ENCODE measurements at regions not wholly inside any gene's neighbourhood (a gene's known extent, or its start where the extent isn't known, plus 50 kb on each side); places are given as distances from the start of the nearest gene placed in this dataset.
"Not testable (repeated sequence)": the region's sequence is repeated elsewhere in the genome, so short reads cannot be mapped to it uniquely, and the experiment has no call there.

- peak; percentile 9 for DNase-seq
Observed at GRCh38 chr3:168738527-168739325, 643.0 kb upstream of the GOLIM4 start.

DNA sequence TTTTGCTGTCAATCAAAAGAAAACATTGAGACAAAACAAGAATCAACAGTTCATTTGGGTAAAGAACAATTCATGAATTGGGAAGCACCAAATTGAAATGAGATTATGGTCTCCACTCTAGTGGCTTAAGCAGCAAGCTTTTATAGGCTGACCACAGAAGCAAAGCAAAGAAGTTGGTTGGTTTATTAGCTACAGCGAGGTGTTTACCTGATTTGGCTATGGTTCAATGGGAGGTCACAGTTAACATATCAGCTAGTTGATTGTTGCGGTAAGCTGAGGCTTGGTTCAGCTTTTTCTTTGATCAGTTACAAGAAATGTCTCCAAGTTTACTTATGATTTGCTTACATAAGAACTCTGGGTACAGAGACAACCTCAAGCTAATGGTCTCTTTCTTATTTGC is 640.5 kb upstream of the GOLIM4 start:
- no peak for DNase-seq

- DNase-seq: no peak
Observed at GRCh38 chr3:168730073-168730472, 634.3 kb upstream of the GOLIM4 start.

- DNase-seq: no peak
Observed at GRCh38 chr3:168722091-168722490, 626.4 kb upstream of the GOLIM4 start.

DNA sequence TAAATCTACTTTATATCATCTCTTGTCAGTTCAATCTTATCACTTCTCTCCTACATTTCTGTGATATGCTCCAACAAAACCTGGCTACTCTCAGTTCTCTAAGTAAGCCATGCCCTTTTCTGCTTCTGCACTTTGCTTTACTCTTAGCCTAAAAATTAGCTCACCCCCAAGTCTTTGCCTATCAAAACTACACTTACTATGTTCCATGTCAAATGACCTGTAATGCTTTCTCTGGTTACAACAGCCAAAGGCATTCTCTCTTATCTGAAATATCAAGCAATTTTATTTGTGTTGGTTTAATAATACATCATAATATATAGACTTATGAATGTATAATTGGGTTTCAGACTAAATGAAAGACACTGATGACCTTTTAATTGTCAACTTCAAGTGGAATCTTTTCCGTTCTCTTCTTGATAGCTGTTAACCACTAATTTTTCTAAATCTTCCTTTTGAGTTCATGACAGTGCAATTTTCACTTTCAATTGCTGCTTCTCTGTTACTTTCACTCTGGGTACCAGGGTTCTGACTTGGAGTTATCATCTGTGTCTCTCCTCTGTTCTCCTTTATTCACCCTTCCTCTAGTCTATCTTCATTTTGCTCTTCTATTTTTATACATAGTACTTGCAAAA is 619.0 kb upstream of the GOLIM4 start:
- DNase-seq: no peak

DNA sequence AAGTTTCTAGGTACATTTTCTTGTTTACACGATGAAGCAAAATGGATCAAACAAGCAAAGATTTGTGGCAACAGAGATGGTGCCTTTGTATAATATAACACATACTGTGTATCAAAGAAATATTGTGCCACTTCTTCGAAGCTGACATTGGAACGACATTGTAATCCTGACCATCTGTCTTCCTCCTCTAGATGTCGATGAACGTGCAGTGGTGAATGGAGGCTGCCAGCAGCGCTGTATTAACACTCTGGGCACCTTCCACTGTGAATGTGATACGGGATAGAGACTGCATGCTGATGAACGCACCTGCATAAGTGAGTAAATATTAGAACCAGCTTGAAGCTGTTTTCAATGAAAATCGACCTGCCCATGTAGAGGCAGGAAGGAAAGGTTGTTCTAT is 613.3 kb upstream of the GOLIM4 start:
- DNase-seq: peak; percentile 61

DNA sequence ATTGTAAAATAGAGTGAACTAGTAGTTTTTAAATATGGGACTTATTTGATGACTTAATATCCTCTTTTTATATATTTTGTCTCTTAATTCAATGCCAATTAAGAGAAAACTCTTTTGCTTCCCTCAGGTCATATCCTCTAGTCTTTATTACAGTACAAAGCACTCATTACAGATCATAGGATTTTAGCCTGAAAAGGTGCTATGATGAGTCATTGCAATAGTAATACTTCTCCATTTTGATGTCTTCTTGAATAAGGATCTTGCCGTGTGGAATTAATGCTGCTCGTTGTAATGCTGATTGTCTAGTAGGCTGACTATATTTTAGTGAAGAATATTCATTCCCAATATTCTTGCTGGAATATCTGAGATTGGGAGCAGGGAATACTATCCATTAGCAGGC is 612.2 kb upstream of the GOLIM4 start:
- no peak for DNase-seq

GRCh38 chr3:168705412-168705811 is 609.7 kb upstream of the GOLIM4 start:
- no peak for DNase-seq

DNA sequence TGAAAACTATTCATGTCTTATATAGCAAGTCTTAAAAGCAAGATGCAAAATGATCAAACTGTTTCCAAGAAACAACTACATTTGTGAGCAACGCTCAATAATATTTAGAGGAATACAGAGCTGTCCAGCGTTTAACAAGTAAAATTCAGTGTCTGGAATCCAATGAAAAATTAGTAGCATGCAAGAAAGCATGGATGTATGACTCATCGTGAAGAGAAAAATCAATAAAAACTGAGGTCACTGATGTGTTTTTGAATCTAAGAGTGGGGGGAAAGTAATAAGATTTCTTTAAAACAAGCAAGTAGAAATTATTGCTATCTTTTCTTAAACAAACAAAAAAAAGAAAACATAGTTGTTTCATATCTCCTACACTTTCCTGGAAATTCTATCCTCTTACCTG is 600.3 kb upstream of the GOLIM4 start:
- DNase-seq: no peak

DNA sequence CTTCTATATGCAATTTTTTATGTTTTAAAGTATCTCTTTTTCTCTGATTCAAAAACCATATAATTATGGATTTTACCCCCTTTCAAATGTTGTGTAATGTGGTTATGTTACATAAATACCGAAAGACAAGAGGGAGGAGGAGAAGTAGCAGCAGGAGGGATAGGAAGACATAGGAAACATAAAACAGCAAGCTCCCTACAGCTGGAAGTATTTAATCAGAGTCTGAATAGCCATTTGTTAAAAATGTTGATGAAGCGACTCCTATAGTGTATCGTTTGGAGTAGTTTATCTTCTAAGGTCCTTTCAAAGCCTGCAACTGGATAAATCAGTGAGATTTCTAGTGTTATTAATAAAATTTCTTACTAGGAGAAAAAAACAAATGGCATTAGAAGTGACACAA is 598.1 kb upstream of the GOLIM4 start:
- no peak for DNase-seq

- no peak for DNase-seq
Observed at GRCh38 chr3:168688267-168688666, 592.5 kb upstream of the GOLIM4 start.

- DNase-seq: no peak
Observed at GRCh38 chr3:168684519-168684918, 588.8 kb upstream of the GOLIM4 start.

DNA sequence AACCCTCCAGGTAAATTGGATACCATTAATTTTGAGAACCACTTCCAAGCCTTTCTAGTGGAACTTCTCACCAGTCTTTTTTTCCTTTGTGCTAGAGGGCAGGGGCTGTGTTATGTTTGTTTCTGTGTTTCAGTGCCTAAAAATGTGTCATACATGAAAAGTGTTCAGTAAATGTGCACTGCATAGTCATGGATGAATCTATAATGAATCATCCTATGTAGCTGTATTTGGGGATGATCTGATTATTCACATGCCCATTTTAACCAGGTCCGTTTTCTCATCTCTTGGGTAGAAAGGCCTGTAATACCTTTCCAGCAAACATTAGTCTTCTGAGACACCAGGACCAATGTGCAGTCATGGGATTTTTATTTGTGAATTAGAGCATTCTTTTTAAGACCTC is 583.0 kb upstream of the GOLIM4 start:
- no peak for DNase-seq

DNA sequence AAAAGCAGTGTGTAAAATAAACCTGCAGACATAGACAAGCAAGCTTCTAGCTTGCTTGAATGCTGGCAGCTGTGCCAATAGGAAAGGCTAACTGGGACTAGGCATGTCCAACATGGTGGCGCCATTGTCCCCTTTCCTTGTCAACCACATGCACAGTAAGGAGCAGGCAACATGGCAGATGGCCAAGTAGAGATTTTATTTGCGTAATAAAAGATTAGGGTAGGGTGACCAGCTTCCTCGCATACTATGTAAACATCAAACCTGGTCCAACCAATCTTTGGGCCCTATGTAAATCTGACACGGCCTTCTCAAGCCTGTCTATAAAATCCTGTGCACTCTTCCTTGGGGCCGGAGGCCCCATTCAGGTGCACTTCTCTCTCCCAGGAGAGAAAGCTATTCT is 575.4 kb upstream of the GOLIM4 start:
- peak; percentile 46 for DNase-seq

GRCh38 chr3:168660879-168661657 is 565.3 kb upstream of the GOLIM4 start:
- not testable (repeated sequence) for DNase-seq

DNA sequence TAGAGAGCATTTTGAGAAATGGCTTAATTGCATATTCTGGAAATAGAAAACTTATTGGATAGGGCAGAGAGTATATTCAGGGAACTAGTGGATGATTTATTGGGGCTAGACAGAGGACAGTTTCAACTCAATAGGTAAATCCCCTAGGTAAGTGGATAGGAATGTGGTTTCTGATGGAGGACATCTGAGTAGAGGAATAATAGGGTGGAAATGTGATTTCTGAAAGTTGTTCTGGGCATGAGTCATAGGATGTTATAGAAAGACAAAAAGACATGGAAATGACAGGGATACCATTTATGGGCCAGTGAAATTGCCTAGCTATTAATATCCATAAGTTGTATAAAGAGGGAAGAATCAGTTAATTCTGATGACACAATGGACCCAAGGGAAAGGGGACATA is 563.3 kb upstream of the GOLIM4 start:
- no peak for DNase-seq

- DNase-seq: no peak
Observed at GRCh38 chr3:168655611-168656010, 559.9 kb upstream of the GOLIM4 start.

DNA sequence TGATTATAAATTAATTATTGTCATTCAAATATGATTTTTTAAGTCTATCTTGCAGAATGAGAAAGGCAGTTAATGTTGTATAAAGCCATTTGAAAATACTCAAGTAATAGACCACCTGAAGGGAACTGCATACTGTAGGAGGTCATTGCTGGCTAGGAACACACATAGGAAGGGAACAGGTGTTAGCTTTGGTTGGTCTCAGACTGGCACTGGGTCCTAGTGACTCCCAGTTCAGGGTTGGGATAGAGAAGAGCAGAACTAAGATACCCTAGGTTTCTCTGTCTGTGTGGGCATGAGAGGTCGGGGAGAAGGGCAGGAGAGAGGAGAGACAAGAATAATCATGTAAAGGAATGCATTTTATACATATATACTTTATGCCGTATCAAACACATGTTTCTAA is 559.0 kb upstream of the GOLIM4 start:
- DNase-seq: no peak

DNA sequence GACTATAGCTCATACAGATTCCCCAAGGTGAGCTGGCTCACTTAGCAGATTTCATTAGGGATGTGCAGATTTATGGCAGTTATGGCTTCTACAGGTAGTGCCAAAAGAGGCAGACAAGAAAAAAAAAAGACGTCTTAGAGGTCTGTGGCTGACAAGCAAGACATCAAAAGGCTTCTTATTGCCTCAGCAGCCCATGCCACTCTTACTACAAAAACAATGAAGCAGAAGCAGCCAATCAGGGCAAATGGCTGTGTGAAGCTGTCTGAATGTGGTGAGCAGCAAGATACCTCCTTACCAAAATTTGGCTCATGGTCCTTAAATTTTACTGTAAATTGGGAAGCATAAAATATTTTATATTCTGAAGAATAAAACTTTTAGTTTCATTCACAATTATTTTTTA is 557.5 kb upstream of the GOLIM4 start:
- DNase-seq: no peak

GRCh38 chr3:168648321-168648720 is 552.6 kb upstream of the GOLIM4 start:
- DNase-seq: no peak

DNA sequence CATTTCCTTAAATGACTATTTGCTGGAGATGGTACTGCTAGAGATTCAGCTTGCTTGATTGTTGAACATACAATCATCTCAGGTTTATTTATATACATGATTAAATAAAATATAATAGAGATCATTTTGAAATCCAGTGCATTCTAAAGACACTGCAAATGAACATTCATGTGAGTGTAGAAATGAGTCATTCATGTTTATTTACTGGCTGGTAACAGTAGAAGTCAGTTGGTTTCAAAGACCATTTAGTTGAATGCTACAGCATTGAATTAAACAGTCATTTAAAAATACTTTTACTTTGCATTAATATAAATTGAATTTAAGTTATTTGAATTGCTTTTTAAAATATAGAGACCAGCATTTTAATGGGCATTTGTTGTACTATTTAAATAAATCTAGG is 551.9 kb upstream of the GOLIM4 start:
- no peak for DNase-seq

- DNase-seq: no peak
Observed at GRCh38 chr3:168645180-168645579, 549.5 kb upstream of the GOLIM4 start.

- DNase-seq: no peak
Observed at GRCh38 chr3:168628549-168628948, 532.8 kb upstream of the GOLIM4 start.

DNA sequence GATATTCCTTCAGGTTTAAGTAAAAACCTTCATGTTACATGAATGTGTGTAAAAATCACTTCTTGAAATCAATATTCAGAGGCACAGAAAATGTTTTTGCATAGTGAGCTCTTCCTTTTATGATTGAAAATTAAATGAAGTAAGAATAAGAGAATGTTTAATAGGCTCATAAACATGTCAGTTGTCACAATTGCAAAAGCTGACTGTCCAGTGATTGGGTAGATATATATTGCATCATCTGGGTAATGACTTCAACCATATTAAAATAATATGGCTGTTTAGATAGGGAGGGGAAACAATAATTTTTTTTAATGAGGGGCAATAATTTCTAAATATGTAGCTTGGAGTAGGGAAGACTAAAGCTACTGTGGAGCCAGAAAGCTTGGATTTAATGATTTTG is 529.8 kb upstream of the GOLIM4 start:
- no peak for DNase-seq

Data from NCI-H510A (cell line).